ENCODE measurements at regions not wholly inside any gene's neighbourhood (a gene's known extent, or its start where the extent isn't known, plus 50 kb on each side); places are given as distances from the start of the nearest gene placed in this dataset.

DNA sequence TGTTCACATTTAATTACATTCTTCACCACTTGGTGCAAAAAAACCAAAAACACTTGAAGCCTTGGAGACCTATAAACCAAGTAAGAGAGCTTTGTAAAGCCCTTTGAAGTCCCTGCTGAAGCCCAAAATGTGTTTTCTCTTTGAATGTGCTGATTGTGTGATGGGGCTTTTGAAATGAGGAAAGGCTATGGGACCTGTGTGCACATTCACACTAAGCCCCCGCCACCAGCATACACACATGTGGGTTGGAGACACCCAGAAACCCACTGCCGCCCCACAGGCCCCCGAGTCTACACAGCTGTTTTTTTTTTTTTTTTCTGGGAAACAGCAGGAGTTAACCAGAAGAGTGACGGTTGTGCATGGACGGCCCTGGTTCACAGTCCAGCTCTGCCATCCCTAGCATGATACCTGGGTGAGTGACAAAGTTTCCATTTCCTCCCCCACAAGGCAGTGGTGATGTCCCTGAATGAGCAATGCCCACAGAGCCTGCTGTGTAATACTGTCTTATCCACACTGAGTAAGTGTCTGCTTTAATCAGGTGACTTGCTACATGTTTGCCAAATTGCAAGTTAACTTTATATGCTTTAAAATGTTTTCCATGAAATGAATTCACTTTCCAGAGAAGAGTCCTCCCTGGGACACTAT is 154.6 kb upstream of the GDF10 start:
- TF ChIP-seq, protein P1, sequence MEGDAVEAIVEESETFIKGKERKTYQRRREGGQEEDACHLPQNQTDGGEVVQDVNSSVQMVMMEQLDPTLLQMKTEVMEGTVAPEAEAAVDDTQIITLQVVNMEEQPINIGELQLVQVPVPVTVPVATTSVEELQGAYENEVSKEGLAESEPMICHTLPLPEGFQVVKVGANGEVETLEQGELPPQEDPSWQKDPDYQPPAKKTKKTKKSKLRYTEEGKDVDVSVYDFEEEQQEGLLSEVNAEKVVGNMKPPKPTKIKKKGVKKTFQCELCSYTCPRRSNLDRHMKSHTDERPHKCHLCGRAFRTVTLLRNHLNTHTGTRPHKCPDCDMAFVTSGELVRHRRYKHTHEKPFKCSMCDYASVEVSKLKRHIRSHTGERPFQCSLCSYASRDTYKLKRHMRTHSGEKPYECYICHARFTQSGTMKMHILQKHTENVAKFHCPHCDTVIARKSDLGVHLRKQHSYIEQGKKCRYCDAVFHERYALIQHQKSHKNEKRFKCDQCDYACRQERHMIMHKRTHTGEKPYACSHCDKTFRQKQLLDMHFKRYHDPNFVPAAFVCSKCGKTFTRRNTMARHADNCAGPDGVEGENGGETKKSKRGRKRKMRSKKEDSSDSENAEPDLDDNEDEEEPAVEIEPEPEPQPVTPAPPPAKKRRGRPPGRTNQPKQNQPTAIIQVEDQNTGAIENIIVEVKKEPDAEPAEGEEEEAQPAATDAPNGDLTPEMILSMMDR (IDR thresholded peaks at IDR 0.05): no peak
- H3K27ac ChIP-seq: no peak overlapping the region
- intact Hi-C loops (cut with DNase I): no loop called here
- no peaks in the 10 kb centered on the region for H3K4me1 ChIP-seq
- H3K36me3 ChIP-seq: no peaks in the 10 kb centered on the region
- no peak overlapping the region for H3K4me3 ChIP-seq
- ATAC-seq (no peak), DNase-seq (no peak)
- no peaks in the 10 kb centered on the region for H3K9me3 ChIP-seq
- H3K27me3 ChIP-seq: no peaks in the 10 kb centered on the region

DNA sequence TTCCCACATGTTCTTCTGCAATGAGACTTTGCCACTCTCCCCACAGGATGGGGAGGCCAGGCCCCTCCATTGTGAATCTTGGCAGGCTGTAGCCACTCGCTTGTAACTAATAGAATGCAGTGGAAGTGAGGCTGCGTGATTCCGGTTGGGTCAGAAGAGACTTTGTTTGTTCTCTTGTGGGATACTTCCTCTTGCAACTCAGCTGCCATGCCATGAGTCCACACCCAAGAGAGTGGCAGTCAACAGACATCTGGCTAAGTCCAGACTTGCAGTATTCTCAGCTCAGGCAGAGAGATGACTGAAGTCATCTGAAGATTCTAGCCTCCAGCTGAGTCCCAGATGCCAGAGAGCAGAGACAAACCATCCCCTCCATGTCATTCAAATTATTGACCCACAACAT is 153.4 kb upstream of the GDF10 start:
- TF ChIP-seq, protein P1 (IDR thresholded peaks at IDR 0.05): no peak
- Histone ChIP-seq H3K4me3 (no peak overlapping the region), H3K27me3 (no peaks in the 10 kb centered on the region), H3K27ac (no peak overlapping the region), H3K36me3 (no peaks in the 10 kb centered on the region), H3K4me1 (no peaks in the 10 kb centered on the region), H3K9me3 (no peaks in the 10 kb centered on the region)
- ATAC-seq: peak; percentile 69
- DNase-seq: no peak
- intact Hi-C loops (cut with DNase I): no loop called here

- Histone ChIP-seq H3K27me3 (no peaks in the 10 kb centered on the region), H3K4me1 (no peaks in the 10 kb centered on the region), H3K4me3 (no peak overlapping the region), H3K27ac (no peak overlapping the region), H3K36me3 (no peaks in the 10 kb centered on the region), H3K9me3 (no peaks in the 10 kb centered on the region)
- no peak for DNase-seq
- ATAC-seq: no peak
- TF ChIP-seq, protein P1 (IDR thresholded peaks at IDR 0.05): no peak
- intact Hi-C loops (cut with DNase I): no loop called here
Measured at GRCh38 chr10:47147186-47147585, 152.8 kb upstream of the GDF10 start.

- no peak for ATAC-seq
- H3K27me3 ChIP-seq: no peaks in the 10 kb centered on the region
- TF ChIP-seq, protein P1 (IDR thresholded peaks at IDR 0.05): no peak
- intact Hi-C loops (cut with DNase I): no loop called here
- no peaks in the 10 kb centered on the region for H3K36me3 ChIP-seq
- H3K9me3 ChIP-seq: peaks cover 7% of the 10 kb centered on the region
- no peak overlapping the region for H3K27ac ChIP-seq
- H3K4me3 ChIP-seq: no peak overlapping the region
- DNase-seq: no peak
- H3K4me1 ChIP-seq: no peaks in the 10 kb centered on the region
Measured at GRCh38 chr10:47150581-47150980, 149.4 kb upstream of the GDF10 start.

GRCh38 chr10:47151920-47152319 is 148.1 kb upstream of the GDF10 start:
- peaks cover 7% of the 10 kb centered on the region for H3K9me3 ChIP-seq
- no peaks in the 10 kb centered on the region for H3K36me3 ChIP-seq
- H3K4me1 ChIP-seq: no peaks in the 10 kb centered on the region
- H3K27ac ChIP-seq: no peak overlapping the region
- TF ChIP-seq, protein P1 (IDR thresholded peaks at IDR 0.05): no peak
- ATAC-seq (no peak), DNase-seq (no peak)
- H3K4me3 ChIP-seq: no peak overlapping the region
- intact Hi-C loops (cut with DNase I): no loop called here
- H3K27me3 ChIP-seq: no peaks in the 10 kb centered on the region

GRCh38 chr10:47152861-47153349 is 147.1 kb upstream of the GDF10 start:
- H3K36me3 ChIP-seq: no peaks in the 10 kb centered on the region
- no peak for DNase-seq

More at GRCh38 chr10:47152861-47153349, 147.1 kb upstream of the GDF10 start:
- H3K27me3 ChIP-seq: no peaks in the 10 kb centered on the region
- intact Hi-C loops (cut with DNase I): no loop called here
- no peaks in the 10 kb centered on the region for H3K4me1 ChIP-seq
- peak; percentile 22 for ATAC-seq
- no peak overlapping the region for H3K27ac ChIP-seq
- TF ChIP-seq, protein P1 (IDR thresholded peaks at IDR 0.05): peak; percentile 29
- H3K4me3 ChIP-seq: no peak overlapping the region
- H3K9me3 ChIP-seq: peaks cover 7% of the 10 kb centered on the region

Measured in upper lobe of right lung (tissue), 1 donor.